ENCODE measurements at regions not wholly inside any gene's neighbourhood (a gene's known extent, or its start where the extent isn't known, plus 50 kb on each side); places are given as distances from the start of the nearest gene placed in this dataset.
"Not testable (repeated sequence)": the region's sequence is repeated elsewhere in the genome, so short reads cannot be mapped to it uniquely, and the experiment has no call there.

DNA sequence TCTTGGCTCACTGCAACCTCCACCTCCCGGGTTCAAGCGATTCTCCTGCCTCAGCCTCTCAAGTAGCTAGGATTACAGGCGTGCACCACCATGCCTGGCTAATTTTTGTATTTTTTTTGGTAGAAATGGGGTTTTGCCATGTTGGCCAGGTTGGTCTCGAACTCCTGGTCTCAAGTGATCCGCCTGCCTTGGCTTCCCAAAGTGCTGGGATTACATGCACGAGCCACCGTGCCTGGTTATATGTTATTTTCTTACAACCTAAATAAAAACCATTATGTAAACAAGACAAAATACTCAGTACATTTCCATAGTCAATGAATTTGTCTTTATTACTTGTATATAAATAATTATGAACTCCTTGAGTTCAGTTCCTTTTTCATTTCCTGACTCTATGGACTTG is 75.7 kb upstream of the TPTE start:
- DNase-seq (ENCODE audit: extremely low read depth, low read depth); H3K4me3 ChIP-seq (replicated peaks; ENCODE audit: low read depth, low read length): not testable (repeated sequence)

DNA sequence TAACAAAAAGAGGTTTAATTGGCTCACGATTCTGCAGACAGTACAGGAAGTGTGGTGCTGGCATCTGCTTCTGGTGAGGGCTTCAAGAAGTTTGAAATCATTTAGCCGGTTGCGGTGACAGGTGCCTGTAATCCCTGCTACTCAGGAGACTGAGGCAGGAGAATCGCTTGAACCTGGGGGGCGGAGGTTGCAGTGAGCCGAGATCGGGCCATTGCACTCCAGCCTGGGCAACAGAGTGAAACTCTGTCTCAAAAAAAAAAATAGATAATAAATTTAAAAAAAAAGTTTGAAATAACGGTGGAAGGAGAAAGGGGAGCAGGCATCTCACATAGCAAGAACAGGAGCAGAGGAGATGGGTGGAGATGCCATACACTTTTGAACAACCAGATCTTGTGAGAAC is 71.9 kb upstream of the TPTE start:
- not testable (repeated sequence) for DNase-seq (ENCODE audit: extremely low read depth, low read depth); H3K4me3 ChIP-seq (replicated peaks; ENCODE audit: low read depth, low read length)

DNA sequence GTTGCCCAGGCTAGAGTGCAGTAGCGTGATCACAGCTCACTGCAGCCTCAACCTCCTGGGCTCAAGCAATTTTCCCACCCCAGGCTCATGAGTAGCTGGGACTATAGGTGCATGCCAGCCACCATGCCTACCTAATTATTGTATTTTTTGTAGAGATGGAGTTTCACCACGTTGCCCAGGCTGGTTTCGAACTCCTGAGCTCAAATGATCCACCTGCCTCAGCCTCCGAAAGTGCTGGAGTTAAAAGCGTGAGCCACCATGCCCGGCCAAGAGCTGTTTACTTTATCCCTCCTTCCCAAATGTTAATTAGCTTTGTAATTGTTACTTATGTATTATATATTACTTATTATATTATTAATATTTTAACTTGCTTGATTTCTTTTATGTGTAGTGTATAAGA is 70.1 kb upstream of the TPTE start:
- not testable (repeated sequence) for DNase-seq (ENCODE audit: extremely low read depth, low read depth); H3K4me3 ChIP-seq (replicated peaks; ENCODE audit: low read depth, low read length)

DNA sequence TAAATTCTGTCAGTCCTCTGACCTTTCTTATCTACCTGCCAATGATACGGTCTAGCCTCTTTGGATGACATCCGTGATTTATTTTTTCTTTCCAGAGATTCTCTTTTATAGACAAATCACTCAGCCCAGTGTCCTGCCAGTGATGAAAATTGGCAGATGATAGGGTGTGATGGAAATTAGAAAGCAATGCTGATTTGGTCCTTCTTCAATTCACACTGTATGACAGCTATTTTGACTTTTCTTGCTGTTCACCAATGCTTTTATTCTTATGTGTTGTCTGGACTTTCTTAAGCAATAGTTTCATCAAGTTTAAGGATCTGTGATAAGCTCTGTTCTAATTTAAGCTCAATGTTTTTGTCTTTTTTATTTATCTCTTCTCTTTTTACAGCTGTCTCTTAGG is 63.6 kb upstream of the TPTE start:
- DNase-seq (ENCODE audit: extremely low read depth, low read depth); H3K4me3 ChIP-seq (replicated peaks; ENCODE audit: low read depth, low read length): not testable (repeated sequence)

DNA sequence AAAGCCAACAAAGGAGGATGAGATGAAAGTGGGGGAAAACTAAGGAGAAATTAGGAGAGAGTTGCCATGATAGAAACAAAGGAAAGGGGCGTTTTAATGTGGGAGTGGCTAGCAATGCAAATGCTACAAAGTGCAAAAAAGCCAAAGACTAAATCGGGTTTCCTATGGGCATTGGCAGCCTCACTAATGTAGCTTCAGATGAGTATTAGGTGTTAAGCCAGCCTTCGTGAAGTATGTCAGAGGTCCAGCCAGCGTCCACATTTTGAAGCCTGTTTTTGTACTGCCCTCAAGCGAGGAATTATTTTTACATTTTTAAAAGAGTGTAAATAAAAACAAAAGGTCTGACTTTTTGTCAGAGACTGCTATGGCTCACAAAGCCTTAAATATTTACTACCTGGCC is 60.4 kb upstream of the TPTE start:
- DNase-seq (ENCODE audit: extremely low read depth, low read depth); H3K4me3 ChIP-seq (replicated peaks; ENCODE audit: low read depth, low read length): not testable (repeated sequence)

DNA sequence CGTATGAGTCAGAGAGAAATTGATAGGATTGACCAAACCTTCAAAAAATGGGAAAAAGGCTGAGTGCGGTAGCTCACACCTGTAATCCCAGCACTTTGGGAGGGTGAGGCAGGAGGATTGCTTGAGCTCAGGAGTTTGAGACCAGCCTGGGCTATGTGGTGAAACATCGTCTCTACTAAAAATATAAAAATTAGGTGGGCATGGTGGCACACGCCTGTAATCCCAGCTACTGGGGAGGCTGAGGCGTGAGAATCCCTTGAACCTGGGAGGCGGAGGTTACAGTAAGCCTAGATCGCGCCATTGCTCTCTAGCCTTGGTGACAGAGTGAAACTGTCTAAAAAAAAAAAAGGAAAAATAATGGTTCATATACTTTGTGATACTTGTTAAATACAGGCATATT is 59.9 kb upstream of the TPTE start:
- not testable (repeated sequence) for H3K4me3 ChIP-seq (replicated peaks; ENCODE audit: low read depth, low read length); DNase-seq (ENCODE audit: extremely low read depth, low read depth)

DNA sequence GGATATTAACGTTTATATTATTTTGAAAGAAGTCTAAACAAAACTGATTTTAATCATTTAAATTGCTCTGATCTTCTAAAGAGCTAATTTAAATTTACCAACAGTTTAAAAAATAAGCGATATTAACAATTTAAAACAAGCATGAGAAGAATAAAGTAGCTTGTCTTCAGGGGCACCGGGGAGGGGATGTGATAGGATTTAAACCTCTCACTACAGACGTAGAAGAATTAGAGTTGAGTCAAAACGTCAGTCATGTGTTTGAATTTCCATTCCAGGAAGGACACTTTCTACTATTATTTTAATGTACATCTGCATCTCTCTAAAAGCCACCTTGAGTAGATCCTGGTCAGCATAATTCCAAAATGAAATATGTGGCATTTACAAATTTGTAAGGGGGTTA is 58.2 kb upstream of the TPTE start:
- no peak overlapping the region for H3K4me3 ChIP-seq (replicated peaks; ENCODE audit: low read depth, low read length)
- TF ChIP-seq, protein P1, sequence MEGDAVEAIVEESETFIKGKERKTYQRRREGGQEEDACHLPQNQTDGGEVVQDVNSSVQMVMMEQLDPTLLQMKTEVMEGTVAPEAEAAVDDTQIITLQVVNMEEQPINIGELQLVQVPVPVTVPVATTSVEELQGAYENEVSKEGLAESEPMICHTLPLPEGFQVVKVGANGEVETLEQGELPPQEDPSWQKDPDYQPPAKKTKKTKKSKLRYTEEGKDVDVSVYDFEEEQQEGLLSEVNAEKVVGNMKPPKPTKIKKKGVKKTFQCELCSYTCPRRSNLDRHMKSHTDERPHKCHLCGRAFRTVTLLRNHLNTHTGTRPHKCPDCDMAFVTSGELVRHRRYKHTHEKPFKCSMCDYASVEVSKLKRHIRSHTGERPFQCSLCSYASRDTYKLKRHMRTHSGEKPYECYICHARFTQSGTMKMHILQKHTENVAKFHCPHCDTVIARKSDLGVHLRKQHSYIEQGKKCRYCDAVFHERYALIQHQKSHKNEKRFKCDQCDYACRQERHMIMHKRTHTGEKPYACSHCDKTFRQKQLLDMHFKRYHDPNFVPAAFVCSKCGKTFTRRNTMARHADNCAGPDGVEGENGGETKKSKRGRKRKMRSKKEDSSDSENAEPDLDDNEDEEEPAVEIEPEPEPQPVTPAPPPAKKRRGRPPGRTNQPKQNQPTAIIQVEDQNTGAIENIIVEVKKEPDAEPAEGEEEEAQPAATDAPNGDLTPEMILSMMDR (IDR thresholded peaks at IDR 0.05; ENCODE audit: low read depth, low read length, missing control alignments): no peak
- no peak for DNase-seq (ENCODE audit: extremely low read depth, low read depth)

DNA sequence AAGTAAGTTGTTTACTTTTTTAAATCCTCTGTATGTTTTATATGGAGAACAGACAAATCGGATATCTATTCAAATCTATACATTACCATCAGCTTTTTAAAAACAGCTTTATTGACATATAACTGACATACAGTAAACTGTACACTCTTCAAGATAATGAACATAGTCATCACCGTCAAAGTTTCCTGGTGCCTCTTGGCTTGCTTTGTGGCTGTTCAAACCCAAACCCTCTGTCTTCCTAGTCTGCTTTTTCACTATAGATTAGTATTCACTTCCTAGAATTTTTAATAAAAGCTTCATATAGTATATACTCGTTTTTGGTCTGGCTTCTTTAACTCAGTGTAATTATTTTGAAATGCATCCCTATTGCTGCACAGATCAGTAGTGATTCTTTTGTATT is 56.4 kb upstream of the TPTE start:
- TF ChIP-seq, protein P1 (IDR thresholded peaks at IDR 0.05; ENCODE audit: low read depth, low read length, missing control alignments): no peak
- DNase-seq (ENCODE audit: extremely low read depth, low read depth): no peak
- H3K4me3 ChIP-seq (replicated peaks; ENCODE audit: low read depth, low read length): no peak overlapping the region

DNA sequence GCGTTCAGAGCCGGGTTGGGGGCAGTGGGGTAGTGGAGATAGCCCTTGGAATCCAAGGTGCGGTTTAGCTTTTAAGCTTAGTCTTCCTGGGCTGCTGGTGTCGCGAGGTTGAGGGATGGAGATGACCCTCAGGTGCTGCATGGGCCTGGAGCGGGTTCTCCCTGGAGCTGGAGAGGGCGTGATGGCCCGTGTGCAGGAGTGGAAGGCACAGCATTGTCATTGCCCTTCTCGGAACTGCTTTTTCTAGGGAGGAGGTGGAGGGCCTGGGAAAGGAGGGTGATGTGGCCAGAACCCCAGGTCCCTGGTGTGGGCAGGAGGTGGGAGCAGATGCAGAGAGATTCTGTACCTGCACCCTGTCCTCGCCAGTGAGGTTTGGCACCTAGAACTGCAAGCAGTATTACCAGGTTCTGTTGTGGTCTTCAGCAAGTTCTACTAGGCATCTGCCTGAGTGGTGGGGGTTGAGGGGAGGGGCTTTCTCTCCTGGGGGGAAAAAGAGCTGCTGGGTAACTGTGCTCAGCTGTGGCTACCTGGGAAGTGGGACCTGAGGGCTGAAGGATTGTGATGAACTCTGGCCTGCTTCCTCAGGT is 55.8 kb upstream of the TPTE start:
- not testable (repeated sequence) for DNase-seq (ENCODE audit: extremely low read depth, low read depth); H3K4me3 ChIP-seq (replicated peaks; ENCODE audit: low read depth, low read length)

DNA sequence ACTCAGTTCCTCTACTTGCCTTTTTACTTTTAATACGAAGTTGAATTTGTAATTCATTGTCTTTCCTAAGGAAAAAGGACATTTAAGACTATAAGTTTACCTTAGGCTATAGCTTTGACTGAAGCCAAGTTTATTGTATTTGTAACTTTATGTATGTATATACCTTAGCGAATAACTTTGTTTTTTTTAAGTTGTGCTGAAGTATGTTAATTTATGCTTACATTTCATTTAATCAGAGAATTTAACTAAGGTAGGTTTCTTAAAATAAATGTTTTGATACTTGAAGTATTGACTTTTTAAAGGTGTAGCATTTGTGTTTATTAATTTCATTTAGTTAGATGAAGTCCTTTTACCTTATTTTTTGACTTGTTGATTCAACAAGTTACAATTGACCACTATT is 55.2 kb upstream of the TPTE start:
- TF ChIP-seq, protein P1 (IDR thresholded peaks at IDR 0.05; ENCODE audit: low read depth, low read length, missing control alignments): no peak
- no peak overlapping the region for H3K4me3 ChIP-seq (replicated peaks; ENCODE audit: low read depth, low read length)
- no peak for DNase-seq (ENCODE audit: extremely low read depth, low read depth)

All from HFF-Myc (cell line).